H54 (cell line): ENCODE measurements at regions not wholly inside any gene's neighbourhood (a gene's known extent, or its start where the extent isn't known, plus 50 kb on each side); places are given as distances from the start of the nearest gene placed in this dataset.
"Not testable (repeated sequence)": the region's sequence is repeated elsewhere in the genome, so short reads cannot be mapped to it uniquely, and the experiment has no call there.

Source experiments
- DNase-seq: peaks from one replicate; pipeline ENCODE4 v3.0.0; 2011; ENCODE audit warnings: low spot score, mixed read lengths; ENCODE audit not compliant: insufficient read length
- FAIRE-seq: peaks from 3 replicates; lab custom pipeline; 2011; peaks lifted over from hg19 to GRCh38; lab: Jason Lieb, UNC
- POLR2A ChIP-seq: IDR thresholded peaks from 2 replicates; pipeline ENCODE4 v1.6.1; 2011; ENCODE audit warnings: low read depth, mild to moderate bottlenecking, low read length

GRCh38 chr9:73095425-73095824, 56.2 kb upstream of the ANXA1 start:
- no peak for FAIRE-seq
- no peak for TF ChIP-seq POLR2A
- no peak for DNase-seq

- DNase-seq (no peak), FAIRE-seq (no peak)
- no peak for TF ChIP-seq POLR2A
Observed at GRCh38 chr9:73093740-73094379, 57.8 kb upstream of the ANXA1 start.

DNA sequence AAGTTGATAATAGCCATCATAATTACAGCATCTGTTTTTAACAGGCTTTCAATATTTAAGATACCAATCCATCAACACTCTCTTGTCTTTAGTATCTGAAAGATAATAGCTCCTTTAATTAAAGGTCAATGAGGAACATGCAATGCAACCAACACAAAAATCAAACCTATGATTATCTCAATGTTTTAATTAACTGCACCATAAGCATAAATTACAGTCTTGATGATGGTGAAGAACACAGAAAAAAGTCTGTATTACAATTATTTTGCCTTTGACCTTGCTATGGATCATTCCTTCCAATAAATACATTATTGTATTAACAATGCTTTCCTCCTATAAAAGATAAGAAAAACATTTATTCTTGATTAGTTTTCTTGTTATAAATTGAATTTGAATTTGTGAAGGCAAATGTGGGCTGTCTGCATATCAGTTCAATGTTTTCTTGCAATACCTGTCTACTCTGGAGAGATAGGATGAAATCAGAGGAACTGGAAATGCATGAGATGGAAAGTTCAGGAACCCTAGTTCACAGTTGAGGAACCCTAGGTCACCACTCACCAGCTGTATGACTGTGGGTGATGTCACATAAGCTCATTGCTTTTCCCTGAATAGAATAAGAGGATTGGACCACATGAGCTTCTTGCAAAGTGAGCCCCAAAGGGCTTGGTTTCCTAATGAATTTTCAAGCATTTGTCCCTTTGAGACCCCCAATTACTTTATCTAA, 58.5 kb upstream of the ANXA1 start:
- FAIRE-seq (peak; percentile 98), DNase-seq (no peak)
- TF ChIP-seq POLR2A: no peak

GRCh38 chr9:73091909-73092308, 59.8 kb upstream of the ANXA1 start:
- DNase-seq (no peak), FAIRE-seq (no peak)
- no peak for TF ChIP-seq POLR2A

- no peak for TF ChIP-seq POLR2A
- no peak for FAIRE-seq
- DNase-seq: no peak
Observed at GRCh38 chr9:73090214-73090613, 61.5 kb upstream of the ANXA1 start.

DNA sequence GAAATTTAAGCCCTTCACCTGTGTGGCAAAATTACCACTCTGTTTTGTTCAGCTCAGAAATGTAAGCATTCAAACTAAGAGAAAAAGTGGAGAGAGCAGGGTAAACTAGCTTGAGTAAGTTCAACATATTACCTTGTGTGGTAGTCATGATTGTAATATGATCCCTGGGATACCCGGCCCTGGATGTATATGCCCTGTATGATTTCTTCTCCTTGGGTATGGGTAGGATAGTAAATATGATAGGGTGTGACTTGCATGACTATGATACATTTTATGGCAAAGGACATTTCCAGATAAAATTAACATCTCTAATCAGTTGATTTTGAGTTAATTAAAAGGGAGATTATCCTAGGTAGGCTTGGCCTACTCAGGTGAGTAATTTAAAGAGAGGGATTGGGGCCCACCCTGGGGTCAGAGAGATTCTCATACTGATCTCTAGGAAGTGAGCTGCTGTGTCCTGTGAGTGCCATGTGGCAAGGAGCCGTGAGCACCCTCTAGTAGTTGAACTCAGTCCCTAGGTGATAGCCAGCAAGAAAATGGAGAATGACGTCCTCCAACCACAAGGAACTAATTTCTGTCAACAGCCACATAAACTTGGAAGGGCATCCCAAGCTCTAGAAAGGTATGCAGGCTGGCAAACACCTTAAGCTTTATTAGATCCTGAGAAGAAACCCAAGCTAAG, 62.2 kb upstream of the ANXA1 start:
- DNase-seq: no peak
- TF ChIP-seq POLR2A: no peak
- peak; percentile 85 for FAIRE-seq

DNA sequence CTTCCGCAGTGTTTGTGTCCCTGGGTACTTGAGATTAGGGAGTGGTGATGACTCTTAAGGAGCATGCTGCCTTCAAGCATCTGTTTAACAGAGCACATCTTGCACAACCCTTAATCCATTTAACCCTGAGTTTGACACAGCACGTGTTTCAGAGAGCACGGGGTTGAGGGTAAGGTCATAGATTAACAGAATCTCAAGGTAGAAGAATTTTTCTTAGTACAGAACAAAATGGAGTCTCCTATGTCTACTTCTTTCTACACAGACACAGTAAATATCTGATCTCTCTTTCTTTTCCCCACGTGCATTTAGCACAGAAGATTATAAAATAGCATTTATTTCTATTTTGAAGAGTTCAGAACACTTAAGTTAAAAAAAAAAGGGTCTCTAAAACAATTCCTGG, 63.8 kb upstream of the ANXA1 start:
- FAIRE-seq, DNase-seq: not testable (repeated sequence)

DNA sequence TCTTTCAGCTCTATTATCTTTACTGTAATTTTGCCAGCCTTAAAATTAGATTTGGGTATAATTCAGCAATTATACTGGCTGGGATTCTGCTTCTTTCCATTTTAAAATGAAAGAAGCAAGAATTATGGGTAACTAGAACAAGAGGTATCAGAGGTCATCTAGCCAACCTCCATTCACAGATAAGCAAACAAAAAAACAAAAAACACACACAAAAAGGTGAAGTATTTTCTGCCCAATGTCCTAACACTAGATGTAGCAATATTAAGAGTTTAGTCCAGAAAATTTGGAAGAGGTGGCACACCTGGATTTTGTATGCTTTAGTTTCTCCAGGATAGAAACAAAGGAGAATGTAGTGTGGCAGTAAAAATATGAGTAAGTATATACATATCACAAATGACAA, 68.1 kb upstream of the ANXA1 start:
- peak; percentile 11 for FAIRE-seq
- DNase-seq: no peak
- no peak for TF ChIP-seq POLR2A

- DNase-seq: peak; percentile 26
- peak; percentile 98 for FAIRE-seq
- no peak for TF ChIP-seq POLR2A
Observed at GRCh38 chr9:73081979-73082657, 69.5 kb upstream of the ANXA1 start.

DNA sequence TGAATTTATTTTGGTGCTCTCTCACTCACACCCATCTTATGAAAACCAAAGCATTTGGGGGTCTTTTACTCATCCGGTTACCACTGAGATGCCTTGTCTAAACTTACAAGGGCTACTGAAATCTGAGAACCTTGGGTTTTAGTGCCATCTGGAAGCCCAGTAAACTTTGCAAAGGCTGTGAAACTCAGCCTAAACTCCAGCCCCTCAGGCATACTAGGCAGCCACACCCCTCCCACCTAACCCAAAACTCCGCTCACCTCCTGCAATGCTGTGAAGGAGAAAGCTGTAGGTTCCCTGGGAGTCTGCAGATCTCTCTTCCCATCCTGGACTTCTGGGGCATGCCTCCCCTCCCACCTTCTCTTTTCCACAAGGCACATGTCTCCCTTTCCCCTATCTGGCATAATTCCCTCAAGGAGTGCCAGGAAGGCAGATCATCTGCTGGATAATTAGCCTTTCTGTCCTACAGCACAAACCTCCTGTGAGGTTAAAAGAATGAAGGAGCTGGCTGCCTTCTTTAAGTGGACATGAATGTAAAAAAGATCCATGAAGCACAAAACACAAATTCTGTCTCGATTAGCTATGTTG, 71.5 kb upstream of the ANXA1 start:
- no peak for TF ChIP-seq POLR2A
- FAIRE-seq (peak; percentile 60), DNase-seq (no peak)

DNA sequence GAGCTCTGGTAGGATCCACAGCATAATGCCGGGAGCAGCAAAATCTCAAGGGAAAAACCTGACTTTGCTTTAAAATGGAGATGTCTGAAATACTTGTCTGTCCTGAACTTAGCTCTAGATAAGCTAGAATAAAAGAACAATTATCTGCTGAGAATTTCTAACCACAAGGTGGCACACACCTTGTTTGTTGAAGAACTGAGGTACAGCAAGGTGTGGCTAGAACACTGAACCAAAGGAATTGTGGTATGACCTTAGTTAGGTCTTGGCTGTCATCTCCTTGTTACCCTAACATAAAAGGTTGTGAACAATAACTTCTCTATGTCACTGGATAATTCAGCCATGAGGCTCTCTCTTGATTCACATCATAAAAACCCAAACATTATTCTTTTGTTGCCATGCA, 72.3 kb upstream of the ANXA1 start:
- TF ChIP-seq POLR2A: no peak
- DNase-seq (no peak), FAIRE-seq (peak; percentile 88)

GRCh38 chr9:73077625-73078030, 74.0 kb upstream of the ANXA1 start:
- DNase-seq (no peak), FAIRE-seq (peak; percentile 41)
- TF ChIP-seq POLR2A: no peak

- no peak for TF ChIP-seq POLR2A
- peak; percentile 65 for FAIRE-seq
- DNase-seq: no peak
Observed at GRCh38 chr9:73076970-73077369, 74.7 kb upstream of the ANXA1 start.
